HG03060 (cell line): ENCODE measurements at regions not wholly inside any gene's neighbourhood (a gene's known extent, or its start where the extent isn't known, plus 50 kb on each side); places are given as distances from the start of the nearest gene placed in this dataset.

Experiments used
- ATAC-seq: cut with Tn5 transposase; IDR thresholded peaks from one replicate; pipeline ENCODE4 v1.9.1; 2021; ENCODE audit warnings: low read depth, moderate number of reproducible peaks; ENCODE audit not compliant: unreplicated experiment

DNA sequence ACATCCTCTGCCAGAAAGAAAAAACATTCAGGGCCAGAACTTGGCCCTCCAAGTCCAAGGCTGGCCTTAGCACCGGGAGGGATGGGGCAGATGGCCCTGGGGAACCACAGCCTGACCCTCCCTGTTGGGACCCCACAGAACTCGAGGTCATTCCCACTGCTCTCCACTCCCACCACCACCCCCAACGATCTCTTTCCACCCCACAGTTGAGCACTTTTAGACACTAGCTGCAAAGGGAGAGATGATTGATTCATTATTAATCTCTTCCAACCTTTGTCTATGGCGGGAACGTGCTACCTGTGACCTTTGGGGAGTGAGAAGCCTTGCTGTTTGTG is 869.7 kb downstream of the BRD1 start:
- no peak for ATAC-seq

GRCh38 chr22:48957311-48957986 is 870.2 kb downstream of the BRD1 start:
- no peak for ATAC-seq

DNA sequence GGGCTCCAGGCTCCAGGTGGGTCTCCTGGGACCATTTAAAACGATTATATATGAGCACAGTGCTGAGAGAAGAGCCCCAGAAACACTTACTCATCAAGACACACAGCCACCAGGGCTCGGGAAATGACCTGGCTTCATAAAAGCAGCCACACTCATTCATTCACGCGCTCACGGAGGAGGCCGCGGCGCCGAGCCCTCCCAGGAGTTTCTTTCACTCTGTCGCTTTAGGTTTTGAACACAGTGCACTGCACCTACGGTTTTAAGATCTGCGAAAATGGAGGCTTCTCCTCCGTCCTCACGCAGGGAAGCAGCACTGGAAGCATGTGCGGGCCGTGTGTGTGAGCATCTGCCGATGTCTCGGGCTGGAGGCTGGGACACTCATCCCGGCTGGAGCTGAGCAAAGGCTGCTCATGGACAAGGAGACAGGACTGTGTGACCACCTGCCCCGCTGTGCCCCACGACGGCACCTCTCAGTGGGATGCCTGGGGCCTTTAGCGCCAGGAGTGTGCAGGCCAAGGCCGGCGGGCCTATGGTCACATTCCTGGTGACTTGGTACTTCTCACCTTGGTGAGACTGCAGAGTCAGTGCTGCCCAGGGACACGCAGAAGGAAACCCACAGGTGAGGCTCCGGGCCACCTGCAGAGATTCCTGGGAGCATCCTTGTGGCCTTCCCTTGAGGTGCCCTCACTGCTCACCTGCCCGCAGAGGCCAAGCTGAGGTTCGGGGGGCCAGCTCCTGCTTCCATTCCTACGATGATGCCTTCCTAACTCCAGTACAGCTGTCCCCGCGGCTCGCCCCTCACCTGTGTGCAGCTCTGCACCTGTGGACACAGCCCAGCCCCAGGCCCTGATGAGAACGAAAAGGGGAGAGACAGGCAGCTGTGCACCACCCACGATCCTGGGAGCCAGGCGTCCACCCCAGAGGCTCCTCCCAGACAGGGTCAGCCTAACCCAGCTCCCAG is 872.0 kb downstream of the BRD1 start:
- ATAC-seq, result no peak

DNA sequence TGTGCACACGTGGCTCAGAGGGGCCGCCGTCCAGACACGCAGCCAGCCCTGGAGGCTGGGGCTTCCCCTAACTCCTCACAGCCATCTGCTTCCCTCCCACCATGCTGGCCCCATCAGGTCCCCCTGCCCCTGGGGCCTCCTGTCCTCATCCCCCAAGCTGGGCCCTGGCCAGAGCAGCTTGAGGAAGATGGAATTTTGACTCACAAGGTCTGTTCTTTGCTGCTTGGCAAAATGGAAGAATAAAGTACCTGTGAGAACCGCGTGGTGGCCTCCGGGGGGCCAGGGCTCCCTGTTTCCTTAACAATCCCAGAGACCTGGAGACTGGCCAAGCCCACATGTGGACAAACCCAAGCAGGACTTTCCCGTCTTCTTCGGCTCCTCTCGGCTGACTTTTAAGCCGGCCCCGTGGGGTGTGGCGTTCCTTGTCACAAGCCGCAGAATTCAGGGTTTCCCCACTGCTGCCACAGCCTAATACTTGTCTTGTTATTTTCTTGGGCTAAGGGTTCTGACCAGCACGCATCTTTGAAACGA is 872.8 kb downstream of the BRD1 start:
- no peak for ATAC-seq

GRCh38 chr22:48953830-48954229 is 873.8 kb downstream of the BRD1 start:
- ATAC-seq, result no peak

DNA sequence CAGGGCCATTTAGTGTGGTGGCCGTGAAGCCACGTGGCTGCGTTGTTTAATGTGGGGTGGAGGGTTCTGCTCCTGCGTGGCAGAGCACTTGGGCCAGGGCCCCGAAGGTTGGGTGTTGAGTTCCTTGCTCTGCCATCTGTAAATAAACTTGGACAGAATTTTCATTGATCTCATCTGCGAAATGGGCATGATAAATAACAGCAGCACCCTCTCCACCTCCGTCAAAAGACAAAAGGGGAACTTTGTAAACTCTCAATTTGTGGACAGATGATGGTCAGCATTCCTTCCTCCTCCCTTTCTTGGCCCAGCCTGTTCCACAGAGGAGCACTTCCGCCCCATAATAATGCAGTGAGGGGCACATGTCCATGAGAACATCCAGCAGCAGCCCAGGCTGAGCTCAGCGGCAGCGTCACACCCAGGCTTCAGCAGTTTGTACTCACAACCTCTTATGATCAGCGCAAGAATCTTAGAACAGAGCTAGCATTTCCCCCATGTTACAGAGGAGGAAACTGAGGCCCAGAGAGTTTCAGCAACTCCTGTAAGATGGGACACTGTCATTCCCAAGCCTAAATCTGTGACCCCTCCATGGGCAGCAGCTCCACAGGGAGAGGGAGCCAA is 874.5 kb downstream of the BRD1 start:
- ATAC-seq, result no peak

DNA sequence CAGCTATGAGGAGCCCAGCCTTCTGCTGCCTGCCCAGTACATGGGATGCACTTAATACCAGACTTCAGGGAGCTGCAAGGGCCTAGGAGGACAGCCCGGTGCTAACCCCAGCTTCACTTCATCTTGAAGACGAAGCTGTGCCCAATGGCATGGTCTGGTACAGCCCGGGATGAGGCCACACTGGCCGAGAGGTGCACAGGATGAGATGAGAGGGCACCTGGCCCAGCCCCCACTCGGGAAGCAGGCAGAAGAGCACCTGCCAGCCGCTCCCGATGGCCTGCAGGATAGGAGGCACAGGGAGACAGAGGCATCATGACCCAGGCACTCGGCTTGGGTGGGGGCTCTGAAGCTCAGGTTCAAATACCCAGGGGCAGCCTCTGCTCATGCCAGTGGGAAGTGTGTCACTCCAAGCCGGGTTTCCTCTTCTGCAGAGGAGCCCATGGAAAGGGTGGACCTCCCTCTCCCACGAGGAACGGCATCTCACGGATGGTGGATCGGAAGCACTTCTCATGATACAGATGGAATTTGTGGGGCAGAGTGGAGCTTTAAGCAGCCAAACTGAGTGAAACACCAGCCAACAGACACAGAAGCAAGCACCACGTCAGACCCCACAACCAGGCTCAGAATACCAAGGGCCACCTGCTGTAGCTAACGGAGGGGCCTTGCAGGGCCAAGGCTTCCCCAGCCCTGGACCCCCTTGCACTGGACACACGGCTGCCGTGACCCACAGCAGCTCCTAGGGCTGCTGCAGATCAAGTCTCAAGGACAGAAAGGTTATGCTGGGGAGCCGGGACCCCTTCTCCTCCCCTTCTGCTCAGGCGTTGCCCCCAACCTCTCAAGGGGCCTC is 875.2 kb downstream of the BRD1 start:
- ATAC-seq, result no peak

GRCh38 chr22:48951836-48952235 is 875.8 kb downstream of the BRD1 start:
- no peak for ATAC-seq

DNA sequence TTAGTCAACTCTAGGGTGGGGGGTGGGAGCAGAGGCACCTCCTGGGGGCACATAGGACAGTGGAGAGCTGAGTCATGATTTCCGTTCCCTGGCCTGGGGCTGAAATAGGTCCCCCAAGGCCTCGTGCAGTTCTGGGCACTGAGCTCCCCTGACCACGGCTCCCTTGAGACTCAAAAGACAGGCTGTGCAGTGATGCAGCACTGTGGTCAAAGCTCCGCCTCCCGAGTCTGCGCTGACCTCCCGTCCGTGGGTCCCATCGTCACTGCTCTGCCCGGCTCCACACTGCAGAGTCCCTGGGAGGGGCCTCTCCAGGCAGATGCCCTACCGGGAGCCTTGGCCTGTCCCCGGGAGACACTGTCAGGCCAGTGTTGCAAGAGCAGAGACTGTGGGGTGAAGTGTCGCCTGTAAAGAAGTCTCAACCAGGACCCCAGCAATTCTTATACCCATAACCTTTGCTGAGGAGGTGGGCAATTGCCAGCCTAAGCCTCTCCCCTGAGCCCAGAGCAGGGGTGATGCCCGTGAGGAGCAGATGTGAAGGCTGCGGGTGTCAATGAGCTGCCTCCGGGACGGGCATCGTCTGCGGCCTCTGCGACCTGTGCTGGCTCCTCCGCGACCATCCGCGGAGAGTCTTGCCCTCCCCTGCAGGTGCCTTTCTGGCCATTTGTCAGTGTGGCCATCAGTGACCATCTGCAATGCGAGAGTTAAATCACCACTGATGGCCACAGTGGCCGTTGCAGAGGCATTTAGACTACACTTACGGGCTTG is 877.3 kb downstream of the BRD1 start:
- no peak for ATAC-seq

GRCh38 chr22:48949375-48950149 is 878.1 kb downstream of the BRD1 start:
- ATAC-seq, result no peak

GRCh38 chr22:48948575-48949170 is 879.0 kb downstream of the BRD1 start:
- ATAC-seq, result no peak

DNA sequence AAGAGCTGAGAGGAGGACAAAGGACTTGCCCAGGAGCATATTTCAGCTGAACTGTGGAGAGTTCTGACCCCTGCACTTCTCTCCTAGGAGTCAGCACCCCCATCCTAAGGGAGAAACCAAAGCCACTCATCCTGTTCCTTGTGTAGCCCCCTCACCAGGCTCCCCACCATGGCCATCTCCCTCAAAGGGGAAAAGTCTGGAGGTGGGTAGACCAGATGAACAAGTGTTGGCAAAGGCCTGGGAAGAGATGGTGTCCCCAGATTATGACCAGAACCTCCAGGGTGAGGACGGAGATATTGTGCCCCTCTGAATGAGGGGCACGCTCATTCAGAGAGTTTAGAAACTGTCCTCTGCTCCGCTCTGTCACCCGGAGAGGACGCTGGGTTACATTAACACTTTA is 880.0 kb downstream of the BRD1 start:
- no peak for ATAC-seq

DNA sequence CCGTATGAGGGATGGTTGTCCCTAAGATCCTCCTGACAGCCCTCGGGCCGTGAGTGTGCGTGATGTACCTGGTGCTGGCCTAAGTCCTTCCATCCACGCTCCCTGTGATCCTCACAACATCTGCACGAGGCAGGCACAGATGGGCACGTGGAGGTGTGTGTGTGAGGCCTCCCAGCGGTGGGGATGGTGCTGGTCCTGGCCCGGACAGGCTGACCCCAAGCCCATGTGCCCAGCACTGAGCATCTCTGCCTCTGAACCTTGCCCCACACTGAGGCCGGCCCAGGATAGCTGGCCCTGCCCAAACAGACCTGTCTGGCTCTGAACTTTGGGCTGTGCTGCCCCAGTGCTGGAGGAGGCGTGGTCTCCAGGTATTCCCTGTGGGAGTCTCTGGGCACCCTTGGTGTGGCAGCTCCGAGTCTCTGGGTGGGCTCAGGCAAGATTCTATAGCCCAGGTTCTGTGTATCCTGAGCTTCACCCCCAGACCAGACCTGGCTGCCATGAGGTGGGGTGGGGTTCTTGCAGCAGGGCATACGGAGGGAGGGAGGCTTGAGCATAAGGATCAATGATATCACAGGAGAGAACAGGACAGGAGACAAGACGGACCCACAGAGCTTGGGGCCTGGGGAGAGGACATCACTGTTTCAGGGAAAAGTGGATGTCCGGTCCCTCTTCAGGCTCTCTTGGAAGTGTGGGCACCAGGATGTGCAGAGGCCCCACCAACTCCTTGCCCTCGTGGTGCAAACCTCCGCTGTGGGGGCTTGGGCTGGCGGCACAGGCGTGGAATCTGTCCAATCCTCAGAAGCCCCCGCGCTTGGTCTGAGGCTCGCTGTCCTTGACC is 881.8 kb downstream of the BRD1 start:
- no peak for ATAC-seq

DNA sequence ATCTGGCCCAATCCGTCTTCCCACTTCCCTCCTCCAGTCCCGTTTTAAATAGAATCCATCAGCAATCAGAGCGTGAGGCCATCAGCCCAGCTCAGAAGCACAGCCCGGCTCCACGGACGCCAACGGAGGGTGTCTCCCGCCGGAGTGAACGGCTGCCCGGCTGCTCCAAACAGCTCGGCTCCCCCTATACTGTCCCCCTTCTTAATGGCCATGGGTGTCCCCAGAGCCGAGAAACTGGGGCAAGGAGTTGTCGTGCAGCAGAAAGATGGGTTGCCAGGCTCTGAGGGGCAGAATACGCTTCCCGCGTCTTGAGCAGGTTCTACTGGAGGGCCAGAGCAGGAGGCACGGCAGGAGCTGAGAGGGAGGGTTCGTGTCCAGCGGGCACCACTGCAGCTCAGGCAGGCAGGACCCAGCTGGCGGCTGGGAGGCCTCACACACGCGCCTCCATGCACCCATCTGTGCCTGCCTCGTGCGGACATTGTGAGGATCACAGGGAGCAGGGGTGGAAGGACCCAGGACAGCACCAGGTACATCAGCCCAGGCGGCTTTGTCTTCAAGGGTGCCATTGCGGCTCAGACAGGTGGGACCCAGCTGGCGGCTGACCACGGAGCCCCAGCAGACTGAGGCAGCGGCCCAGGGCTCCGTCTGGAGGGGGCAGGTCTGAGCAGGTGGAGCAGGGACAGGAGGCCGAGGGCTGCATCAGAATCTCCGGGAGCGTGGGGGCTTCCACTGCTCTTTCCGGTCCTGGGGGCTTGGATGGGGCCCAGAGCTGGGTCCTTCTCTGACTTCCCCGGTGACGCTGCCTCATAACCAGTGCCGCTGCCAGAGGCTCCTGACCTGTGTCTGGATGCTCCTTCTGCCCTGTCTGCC is 882.7 kb downstream of the BRD1 start:
- ATAC-seq, result no peak

GRCh38 chr22:48944433-48944750 is 883.3 kb downstream of the BRD1 start:
- ATAC-seq, result no peak

- ATAC-seq, result no peak
Measured at GRCh38 chr22:48943567-48944432, 883.9 kb downstream of the BRD1 start.
